GM21515 (cell line): ENCODE measurements at regions not wholly inside any gene's neighbourhood (a gene's known extent, or its start where the extent isn't known, plus 50 kb on each side); places are given as distances from the start of the nearest gene placed in this dataset.
A peak's percentile ranks its signal among the peaks of the same experiment; 100 is the strongest.

Experiments used
- ATAC-seq: cut with Tn5 transposase; IDR thresholded peaks from one replicate; pipeline ENCODE4 v1.9.1; 2021; ENCODE audit not compliant: unreplicated experiment

DNA sequence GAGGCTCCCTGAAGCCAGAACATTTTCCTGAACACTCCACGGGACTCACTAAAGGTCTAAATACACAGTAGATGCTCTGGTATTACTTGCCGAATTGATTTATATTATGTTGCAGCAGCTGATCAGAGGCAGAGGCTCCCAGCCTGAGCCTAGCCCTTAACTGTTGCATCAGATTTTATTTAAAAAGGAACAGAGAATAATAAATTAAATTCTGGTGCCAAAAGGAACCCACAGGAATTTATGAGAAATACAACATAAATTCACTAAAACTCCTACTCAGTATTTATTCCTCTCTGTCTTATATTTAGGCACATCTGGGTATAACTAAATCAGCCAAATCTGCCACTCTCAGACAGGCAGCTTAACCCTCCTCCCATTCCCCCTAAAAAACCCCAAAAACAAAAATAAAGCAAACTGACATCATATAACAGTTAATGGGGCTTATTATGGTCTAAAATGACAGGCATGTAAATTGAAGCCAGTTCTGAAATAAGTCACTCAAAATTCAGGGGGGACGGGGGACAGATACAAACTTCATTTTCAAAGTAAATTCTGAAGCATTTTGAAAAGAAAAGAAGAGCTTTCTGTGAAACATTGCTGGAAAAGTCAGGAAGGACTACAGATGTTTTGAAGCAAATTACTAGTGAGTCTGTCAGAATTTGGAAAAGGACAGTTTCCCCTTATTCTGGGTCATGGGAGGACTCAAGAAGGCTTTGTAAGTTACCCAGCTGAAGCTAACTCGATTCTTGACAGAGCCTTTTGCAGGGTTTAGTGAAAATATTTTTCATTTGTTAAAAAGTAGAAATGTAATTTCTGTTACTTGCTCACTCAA is 53.8 kb upstream of the CORO2B start:
- no peak for ATAC-seq

DNA sequence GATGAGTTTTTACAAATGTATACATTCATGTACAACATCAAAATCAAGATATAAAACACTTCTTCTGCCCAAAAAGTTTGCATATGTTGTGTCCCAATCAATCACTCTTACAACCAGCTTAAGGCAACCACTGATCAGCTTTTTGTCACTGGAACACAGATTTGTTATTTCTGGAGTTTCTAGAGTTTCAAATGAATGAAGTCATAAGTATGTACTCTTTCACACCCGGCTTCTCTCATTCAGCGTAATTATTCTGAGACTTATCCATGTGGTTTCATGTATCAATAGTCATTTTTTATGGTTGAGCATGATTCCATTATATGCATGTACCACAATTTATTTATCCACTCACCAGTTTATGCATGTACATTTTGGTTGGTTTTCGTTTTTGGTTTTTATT is 53.0 kb upstream of the CORO2B start:
- peak; percentile 26 for ATAC-seq

DNA sequence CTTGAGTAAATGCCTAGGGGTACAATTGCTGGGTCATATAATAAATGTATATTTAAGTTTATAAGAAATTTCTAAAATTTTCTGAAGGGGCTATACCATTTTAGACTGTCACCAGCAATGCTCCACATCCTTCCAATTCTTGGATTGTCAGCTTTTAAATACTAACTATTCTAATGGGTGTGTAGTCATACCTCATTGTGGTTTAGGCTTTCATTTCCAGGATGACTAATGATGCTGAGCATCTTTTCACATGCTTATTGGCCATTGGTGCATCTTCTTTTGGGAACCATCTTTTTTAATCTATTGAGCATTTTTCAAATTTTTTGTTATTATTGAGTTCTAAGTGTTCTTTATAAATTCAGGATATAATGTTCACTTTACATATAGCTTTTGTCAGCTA is 52.5 kb upstream of the CORO2B start:
- ATAC-seq, result peak; percentile 76

DNA sequence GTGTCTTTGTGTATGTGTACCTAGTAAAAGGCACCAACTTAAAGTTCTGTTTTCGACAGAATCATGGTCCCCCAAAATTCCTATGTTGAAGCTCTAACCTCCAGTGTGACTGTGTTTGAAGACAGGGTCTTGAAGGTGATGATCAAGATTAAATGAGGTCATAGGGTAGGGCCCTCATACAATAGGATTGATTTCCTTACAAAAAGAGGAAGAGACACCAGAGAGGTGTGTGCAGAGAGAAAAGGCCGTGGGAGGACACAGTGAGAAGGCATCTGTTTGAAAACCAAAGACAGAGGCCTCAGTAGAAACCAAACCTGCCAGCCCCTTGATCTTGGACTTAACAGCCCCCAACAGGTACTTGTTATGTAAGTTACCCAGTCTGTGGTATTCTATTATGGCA is 52.0 kb upstream of the CORO2B start:
- no peak for ATAC-seq

DNA sequence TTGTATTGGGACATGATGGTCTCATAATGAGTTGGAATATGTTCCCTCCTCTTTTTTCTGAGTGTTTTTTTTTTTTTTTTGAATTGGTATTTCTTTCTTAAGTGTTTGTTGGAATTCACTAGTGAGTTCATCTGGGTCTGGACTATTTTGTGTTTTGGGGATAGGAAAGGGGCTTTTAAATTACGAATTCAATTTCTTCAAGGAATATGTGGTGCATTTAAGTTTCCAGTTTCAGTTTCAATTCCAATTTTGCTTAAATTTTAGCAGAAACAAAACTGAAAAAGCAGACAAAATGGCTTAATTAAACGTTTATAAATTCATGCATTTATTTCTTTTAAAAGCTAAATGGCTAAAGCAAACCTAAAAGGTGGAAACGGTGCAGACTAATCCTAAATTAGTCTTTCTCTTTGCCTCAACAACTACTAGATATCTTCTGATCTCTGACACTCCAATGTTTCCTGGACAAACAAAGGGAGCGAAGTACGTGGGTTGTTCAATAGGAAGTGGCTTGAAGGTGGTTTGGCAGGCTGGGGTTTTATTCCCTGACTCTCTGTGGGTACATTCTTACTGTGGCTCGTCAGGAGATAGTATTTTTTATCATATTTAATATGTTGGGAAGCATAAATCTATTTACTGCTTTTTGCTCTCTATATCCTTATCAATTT is 50.0 kb upstream of the CORO2B start:
- ATAC-seq, result no peak
